Duodenal mucosa (tissue), 2 donors: ENCODE measurements at regions not wholly inside any gene's neighbourhood (a gene's known extent, or its start where the extent isn't known, plus 50 kb on each side); places are given as distances from the start of the nearest gene placed in this dataset.

Experiments used
- H3K27ac ChIP-seq: one replicate; pipeline ENCODE4 v1.7.0; 2013; ENCODE audit warnings: low read depth, low read length
- H3K27me3 ChIP-seq, 2 donors: one replicate each; pipeline ENCODE4 v1.7.0; 2013; ENCODE audit warnings: low read length in 2 of 2, control low read depth in 1 of 2; ENCODE audit not compliant: insufficient read depth in 2 of 2, control insufficient read depth in 1 of 2
- H3K36me3 ChIP-seq, 2 donors: one replicate each; pipeline ENCODE4 v1.7.0; 2013; ENCODE audit warnings: low read length in 2 of 2, control low read depth in 1 of 2; ENCODE audit not compliant: insufficient read depth in 2 of 2, control insufficient read depth in 1 of 2
- H3K4me1 ChIP-seq, 2 donors: one replicate each; pipeline ENCODE4 v1.7.0; 2013; ENCODE audit warnings: low read length in 2 of 2, control low read depth in 1 of 2; ENCODE audit not compliant: insufficient read depth in 2 of 2, control insufficient read depth in 1 of 2
- H3K4me3 ChIP-seq, 2 donors: one replicate each; pipeline ENCODE4 v1.7.0; 2013; ENCODE audit warnings: low read length in 2 of 2, low read depth in 1 of 2
- H3K9ac ChIP-seq, 2 donors: one replicate each; pipeline ENCODE4 v1.7.0; 2013; ENCODE audit warnings: low read length in 2 of 2, low read depth in 1 of 2
- H3K9me3 ChIP-seq, 2 donors: one replicate each; pipeline ENCODE4 v1.7.0; 2013; ENCODE audit warnings: low read length in 2 of 2, control low read depth in 1 of 2; ENCODE audit not compliant: control insufficient read depth in 1 of 2

GRCh38 chr10:131723297-131724168 lies 177.3 kb upstream of the PPP2R2D start:
- Histone ChIP-seq H3K9me3 (no peaks in the 10 kb centered on the region), H3K4me1 (peaks cover 0 to 9% of the 10 kb centered on the region in 2 donors), H3K27ac (no peak overlapping the region), H3K4me3 (no peak overlapping the region), H3K27me3 (no peaks in the 10 kb centered on the region), H3K9ac (no peak overlapping the region), H3K36me3 (no peaks in the 10 kb centered on the region)

GRCh38 chr10:131724169-131724545 lies 176.7 kb upstream of the PPP2R2D start:
- Histone ChIP-seq H3K27me3 (no peaks in the 10 kb centered on the region), H3K36me3 (no peaks in the 10 kb centered on the region), H3K9ac (no peak overlapping the region), H3K4me3 (no peak overlapping the region), H3K4me1 (peaks cover 0 to 9% of the 10 kb centered on the region in 2 donors), H3K27ac (no peak overlapping the region), H3K9me3 (no peaks in the 10 kb centered on the region)

GRCh38 chr10:131724891-131725580 lies 175.8 kb upstream of the PPP2R2D start:
- Histone ChIP-seq H3K9ac (no peak overlapping the region), H3K9me3 (no peaks in the 10 kb centered on the region), H3K36me3 (no peaks in the 10 kb centered on the region), H3K27me3 (no peaks in the 10 kb centered on the region), H3K4me1 (peaks cover 0 to 9% of the 10 kb centered on the region in 2 donors), H3K27ac (no peak overlapping the region), H3K4me3 (no peak overlapping the region)

GRCh38 chr10:131725581-131726069 lies 175.2 kb upstream of the PPP2R2D start:
- Histone ChIP-seq H3K36me3 (no peaks in the 10 kb centered on the region), H3K9ac (no peak overlapping the region), H3K27me3 (no peaks in the 10 kb centered on the region), H3K9me3 (no peaks in the 10 kb centered on the region), H3K4me3 (no peak overlapping the region), H3K27ac (no peak overlapping the region), H3K4me1 (peaks cover 0 to 9% of the 10 kb centered on the region in 2 donors)

GRCh38 chr10:131726076-131726880 lies 174.5 kb upstream of the PPP2R2D start:
- no peaks in the 10 kb centered on the region for H3K9me3 ChIP-seq
- peak overlapping the region in 1 of 2 donors; percentile 14 for H3K4me3 ChIP-seq
- no peaks in the 10 kb centered on the region for H3K36me3 ChIP-seq
- no peaks in the 10 kb centered on the region for H3K27me3 ChIP-seq
- no peak overlapping the region for H3K27ac ChIP-seq
- H3K4me1 ChIP-seq = peaks cover 0 to 9% of the 10 kb centered on the region in 2 donors
- no peak overlapping the region for H3K9ac ChIP-seq

GRCh38 chr10:131726967-131727366 lies 173.8 kb upstream of the PPP2R2D start:
- Histone ChIP-seq H3K27ac (no peak overlapping the region), H3K4me3 (no peak overlapping the region), H3K9me3 (no peaks in the 10 kb centered on the region), H3K36me3 (no peaks in the 10 kb centered on the region), H3K4me1 (peaks cover 0 to 9% of the 10 kb centered on the region in 2 donors), H3K9ac (no peak overlapping the region), H3K27me3 (no peaks in the 10 kb centered on the region)

- Histone ChIP-seq H3K9me3 (no peaks in the 10 kb centered on the region), H3K4me3 (no peak overlapping the region), H3K27ac (no peak overlapping the region), H3K4me1 (peaks cover 0 to 9% of the 10 kb centered on the region in 2 donors), H3K9ac (no peak overlapping the region), H3K27me3 (no peaks in the 10 kb centered on the region), H3K36me3 (no peaks in the 10 kb centered on the region)
Observed at GRCh38 chr10:131727560-131727959, 173.2 kb upstream of the PPP2R2D start.

GRCh38 chr10:131728286-131729228 lies 172.3 kb upstream of the PPP2R2D start:
- Histone ChIP-seq H3K9me3 (no peaks in the 10 kb centered on the region), H3K27me3 (no peaks in the 10 kb centered on the region), H3K27ac (no peak overlapping the region), H3K4me1 (peaks cover 0 to 9% of the 10 kb centered on the region in 2 donors), H3K36me3 (no peaks in the 10 kb centered on the region), H3K9ac (no peak overlapping the region), H3K4me3 (no peak overlapping the region)

- Histone ChIP-seq H3K4me1 (peaks cover 0 to 9% of the 10 kb centered on the region in 2 donors), H3K27me3 (no peaks in the 10 kb centered on the region), H3K4me3 (no peak overlapping the region), H3K9ac (no peak overlapping the region), H3K9me3 (no peaks in the 10 kb centered on the region), H3K27ac (no peak overlapping the region), H3K36me3 (no peaks in the 10 kb centered on the region)
Observed at GRCh38 chr10:131729361-131729760, 171.4 kb upstream of the PPP2R2D start.
